PC-3 (cell line): ENCODE measurements at regions not wholly inside any gene's neighbourhood (a gene's known extent, or its start where the extent isn't known, plus 50 kb on each side); places are given as distances from the start of the nearest gene placed in this dataset.

ENCODE experiments used
- ATAC-seq: fragments of 200-7000 bp; cut with Tn5 transposase; 2 replicates; pipeline ENCODE4 v1.9.1; 2020; ENCODE audit warnings: mild to moderate bottlenecking, moderate library complexity
- BruUV-seq: library from RNA; stranded (reverse); fragments of 400-500 nt; replicated peaks from 2 replicates; lab custom pipeline; 2021; lab: Mats Ljungman, UMichigan
- CTCF ChIA-PET: fragments of 300-600 bp; sonication (Branson Sonifier 250); formaldehyde crosslinking; loops from one replicate; lab custom pipeline; 2022; ENCODE audit warnings: antibody characterized with exemption; lab: Charles Lee
- POLR2A ChIA-PET: fragments of 300-600 bp; sonication (Branson Sonifier 250); formaldehyde crosslinking; loops from one replicate; lab custom pipeline; 2022; ENCODE audit warnings: antibody characterized with exemption; ENCODE audit not compliant: unreplicated experiment; lab: Charles Lee
- DNase-seq: peaks from one replicate; pipeline ENCODE4 v3.0.0-alpha.2; 2015
- H2AFZ ChIP-seq: fragments of 300-600 bp; sonication (generic); 2 replicates; pipeline ENCODE4 v1.6.0; 2016; ENCODE audit warnings: antibody characterized with exemption, low read length
- H3F3A ChIP-seq: fragments of 300-600 bp; sonication (generic); one replicate; pipeline ENCODE4 v1.6.0; 2017; ENCODE audit warnings: antibody characterized with exemption, low read length, control low read depth, mild to moderate bottlenecking; ENCODE audit not compliant: unreplicated experiment
- H3K27ac ChIP-seq: fragments of 300-600 bp; sonication (generic); 2 replicates; pipeline ENCODE4 v1.5.1; 2016; ENCODE audit warnings: mild to moderate bottlenecking, low read length
- H3K27me3 ChIP-seq: fragments of 300-600 bp; sonication (generic); 2 replicates; pipeline ENCODE4 v1.6.1; 2016; ENCODE audit warnings: low read length, mixed read lengths
- H3K36me3 ChIP-seq: fragments of 300-600 bp; sonication (generic); 2 replicates; pipeline ENCODE4 v1.6.1; 2016; ENCODE audit warnings: low read depth, mixed run types, low read length, mixed read lengths
- H3K4me1 ChIP-seq: fragments of 300-600 bp; sonication (generic); 2 replicates; pipeline ENCODE4 v1.5.1; 2016; ENCODE audit warnings: low read length; ENCODE audit not compliant: insufficient read depth
- H3K4me2 ChIP-seq: fragments of 300-600 bp; sonication (generic); 2 replicates; pipeline ENCODE4 v1.6.0; 2016; ENCODE audit warnings: low read length
- H3K4me3 ChIP-seq: fragments of 300-600 bp; sonication (generic); 2 replicates; pipeline ENCODE4 v1.5.1; 2016; ENCODE audit warnings: mild to moderate bottlenecking, low read length, mixed read lengths
- H3K79me2 ChIP-seq: fragments of 300-600 bp; sonication (generic); 2 replicates; pipeline ENCODE4 v1.6.1; 2017; ENCODE audit warnings: low read length, mixed read lengths
- H3K9ac ChIP-seq: fragments of 300-600 bp; sonication (generic); 2 replicates; pipeline ENCODE4 v1.6.0; 2016; ENCODE audit warnings: mild to moderate bottlenecking, low read length
- H3K9me2 ChIP-seq: fragments of 300-600 bp; sonication (generic); replicated peaks from 2 replicates; pipeline ENCODE4 v1.6.1; 2016; ENCODE audit warnings: mixed run types, low read length, mixed read lengths
- H3K9me3 ChIP-seq: fragments of 300-600 bp; sonication (generic); 2 replicates; pipeline ENCODE4 v1.6.1; 2016; ENCODE audit warnings: low read length, mixed read lengths
- H4K20me1 ChIP-seq: fragments of 300-600 bp; sonication (generic); 2 replicates; pipeline ENCODE4 v1.6.1; 2016; ENCODE audit warnings: low read length, mixed read lengths
- EZH2 ChIP-seq: fragments of 300-600 bp; sonication (generic); IDR thresholded peaks from one replicate; pipeline ENCODE4 v1.6.1; 2017; ENCODE audit warnings: antibody characterized with exemption, mild to moderate bottlenecking, low read length; ENCODE audit not compliant: unreplicated experiment
- EZH2phosphoT487 ChIP-seq: fragments of 300-600 bp; sonication (generic); IDR thresholded peaks from 2 replicates; pipeline ENCODE4 v1.6.1; 2018; ENCODE audit warnings: mild to moderate bottlenecking, antibody characterized with exemption, low read length, borderline replicate concordance
- intact Hi-C: fragments of 100-400 bp; cut with micrococcal nuclease; formaldehyde crosslinking; loops from 2 replicates; pipeline ENCODE4 v1.9.0; 2023
- TF ChIP-seq, protein P1 (sequence below): fragments of 300-600 bp; sonication (generic); conservative IDR thresholded peaks from 2 replicates; pipeline ENCODE4 v1.5.1; 2017; ENCODE audit warnings: antibody characterized with exemption, low read depth, mild to moderate bottlenecking, low read length

DNA sequence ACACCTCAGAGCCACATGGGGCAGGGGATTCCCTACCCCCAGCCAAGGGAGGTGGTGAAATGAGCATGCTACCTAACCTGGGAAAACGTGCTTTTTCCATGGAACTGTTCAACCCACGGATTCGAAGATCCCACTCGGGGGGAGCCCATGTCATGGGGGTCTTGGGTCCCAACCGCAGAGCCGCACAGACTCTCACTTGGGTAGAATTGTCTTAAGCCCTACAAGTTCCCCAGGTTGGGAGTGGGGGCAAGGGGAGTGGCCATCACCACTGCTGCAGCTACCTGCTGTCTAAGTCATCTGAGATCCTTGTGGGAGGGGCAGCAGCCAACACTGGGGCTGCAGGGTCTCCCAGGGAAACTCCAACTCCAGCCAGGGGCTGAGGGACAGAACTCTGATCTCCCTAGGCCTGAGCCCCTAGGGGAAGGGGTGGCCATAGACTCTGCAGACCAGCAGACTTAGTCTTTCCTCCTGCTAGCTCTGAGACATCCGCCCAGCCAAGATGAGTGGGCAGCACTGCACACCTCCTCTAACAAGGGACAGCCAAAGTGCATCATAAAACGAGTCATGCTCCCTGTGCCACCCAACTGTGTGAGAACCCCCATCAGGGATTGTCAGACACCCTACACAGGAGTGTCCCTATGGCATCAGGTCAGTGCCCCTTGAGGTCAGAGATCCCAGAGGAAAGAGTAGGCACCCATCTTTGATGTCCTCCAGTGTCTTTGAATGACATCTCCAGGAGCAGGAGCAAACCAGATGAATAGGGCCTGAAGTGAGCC lies 610.4 kb upstream of the SLITRK6 start:
- TF ChIP-seq EZH2phosphoT487 (no peak), EZH2 (no peak)
- TF ChIP-seq, protein P1, sequence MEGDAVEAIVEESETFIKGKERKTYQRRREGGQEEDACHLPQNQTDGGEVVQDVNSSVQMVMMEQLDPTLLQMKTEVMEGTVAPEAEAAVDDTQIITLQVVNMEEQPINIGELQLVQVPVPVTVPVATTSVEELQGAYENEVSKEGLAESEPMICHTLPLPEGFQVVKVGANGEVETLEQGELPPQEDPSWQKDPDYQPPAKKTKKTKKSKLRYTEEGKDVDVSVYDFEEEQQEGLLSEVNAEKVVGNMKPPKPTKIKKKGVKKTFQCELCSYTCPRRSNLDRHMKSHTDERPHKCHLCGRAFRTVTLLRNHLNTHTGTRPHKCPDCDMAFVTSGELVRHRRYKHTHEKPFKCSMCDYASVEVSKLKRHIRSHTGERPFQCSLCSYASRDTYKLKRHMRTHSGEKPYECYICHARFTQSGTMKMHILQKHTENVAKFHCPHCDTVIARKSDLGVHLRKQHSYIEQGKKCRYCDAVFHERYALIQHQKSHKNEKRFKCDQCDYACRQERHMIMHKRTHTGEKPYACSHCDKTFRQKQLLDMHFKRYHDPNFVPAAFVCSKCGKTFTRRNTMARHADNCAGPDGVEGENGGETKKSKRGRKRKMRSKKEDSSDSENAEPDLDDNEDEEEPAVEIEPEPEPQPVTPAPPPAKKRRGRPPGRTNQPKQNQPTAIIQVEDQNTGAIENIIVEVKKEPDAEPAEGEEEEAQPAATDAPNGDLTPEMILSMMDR: no peak
- no peak overlapping the region for H3K4me3 ChIP-seq
- no peaks in the 10 kb centered on the region for H3K27me3 ChIP-seq
- no peak overlapping the region for H3K4me2 ChIP-seq
- intact Hi-C loops: no loop called here
- no peaks in the 10 kb centered on the region for H3K9me2 ChIP-seq
- CTCF ChIA-PET: no interaction called here
- no peaks in the 10 kb centered on the region for H3K36me3 ChIP-seq
- no TSS peak for BruUV-seq
- no peak overlapping the region for H3K27ac ChIP-seq
- no peaks in the 10 kb centered on the region for H3K9me3 ChIP-seq
- ATAC-seq (no peak), DNase-seq (no peak)
- no peaks in the 10 kb centered on the region for H3K4me1 ChIP-seq
- POLR2A ChIA-PET: no interaction called here
- H4K20me1 ChIP-seq: no peaks in the 10 kb centered on the region
- H2AFZ ChIP-seq: no peak overlapping the region
- no peaks in the 10 kb centered on the region for H3F3A ChIP-seq
- H3K9ac ChIP-seq: no peak overlapping the region
- H3K79me2 ChIP-seq: no peaks in the 10 kb centered on the region

DNA sequence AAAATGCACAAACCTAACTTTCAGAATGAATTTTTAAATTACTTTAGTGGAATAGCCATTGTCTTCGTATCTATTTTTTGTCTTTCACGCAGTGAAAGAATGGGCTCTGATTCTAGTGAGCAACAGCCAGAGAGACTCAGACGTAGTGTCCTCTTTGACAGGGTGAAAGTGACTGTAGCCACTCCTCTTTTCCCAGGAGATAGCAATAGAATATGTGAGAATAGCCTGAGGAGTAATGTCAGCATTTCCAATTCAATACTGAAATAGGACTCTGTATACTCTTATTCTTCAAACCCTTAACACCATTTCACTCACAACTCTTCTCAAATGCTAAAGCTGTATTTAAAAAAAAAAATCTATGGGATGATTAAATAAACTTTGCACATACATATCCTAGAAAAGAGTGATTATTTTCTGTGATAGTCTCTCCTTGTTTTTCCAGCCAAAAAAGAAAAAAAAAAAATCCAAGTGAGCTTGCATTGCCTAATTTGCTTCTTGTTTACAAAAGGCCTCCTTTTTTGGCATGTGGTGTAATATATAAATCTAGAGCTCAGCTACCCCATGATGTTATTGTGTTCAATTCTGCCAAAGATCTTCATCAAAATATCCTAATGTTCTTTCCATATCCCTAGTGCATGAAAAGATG lies 626.1 kb upstream of the SLITRK6 start:
- H3K79me2 ChIP-seq: no peaks in the 10 kb centered on the region
- no peaks in the 10 kb centered on the region for H3K9me3 ChIP-seq
- H3K4me2 ChIP-seq: no peak overlapping the region
- H3K9ac ChIP-seq: no peak overlapping the region
- no peak overlapping the region for H3K4me3 ChIP-seq
- no TSS peak for BruUV-seq
- H3F3A ChIP-seq: no peaks in the 10 kb centered on the region
- POLR2A ChIA-PET: no interaction called here
- H3K27ac ChIP-seq: no peak overlapping the region
- H3K9me2 ChIP-seq: no peaks in the 10 kb centered on the region
- CTCF ChIA-PET: no interaction called here
- H3K36me3 ChIP-seq: no peaks in the 10 kb centered on the region
- no peak for ATAC-seq
- no peak for DNase-seq
- H2AFZ ChIP-seq: no peak overlapping the region
- no peaks in the 10 kb centered on the region for H3K4me1 ChIP-seq
- H3K27me3 ChIP-seq: no peaks in the 10 kb centered on the region
- intact Hi-C loops: no loop called here
- TF ChIP-seq EZH2phosphoT487 (no peak), EZH2 (no peak)
- TF ChIP-seq, protein P1: no peak
- H4K20me1 ChIP-seq: no peaks in the 10 kb centered on the region

DNA sequence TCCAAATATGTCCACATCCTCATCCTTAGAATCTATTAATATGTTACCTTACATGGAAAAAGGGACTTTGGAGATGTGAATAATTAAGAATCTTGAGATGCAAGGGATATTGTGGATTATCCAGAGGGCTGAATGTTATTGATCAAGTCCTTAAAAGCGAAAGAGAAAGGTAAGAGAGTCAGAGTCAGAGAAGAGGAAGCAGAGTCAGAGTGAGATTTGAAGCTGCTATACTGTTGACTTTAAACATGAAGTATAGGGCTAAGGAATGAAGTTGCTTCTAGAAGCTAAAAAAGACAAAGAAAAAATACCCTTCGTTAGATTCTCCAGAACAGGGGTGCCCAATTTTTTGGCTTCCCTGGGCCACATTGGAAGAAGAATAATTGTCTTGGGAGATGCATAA lies 627.2 kb upstream of the SLITRK6 start:
- no peaks in the 10 kb centered on the region for H4K20me1 ChIP-seq
- ATAC-seq: no peak
- H3K27ac ChIP-seq: no peak overlapping the region
- H3F3A ChIP-seq: no peaks in the 10 kb centered on the region
- ChIA-PET CTCF (no interaction called here), POLR2A (no interaction called here)
- H3K27me3 ChIP-seq: no peaks in the 10 kb centered on the region
- no TSS peak for BruUV-seq
- no peak overlapping the region for H3K4me3 ChIP-seq
- H3K9me3 ChIP-seq: no peaks in the 10 kb centered on the region
- H3K9ac ChIP-seq: no peak overlapping the region
- no peaks in the 10 kb centered on the region for H3K9me2 ChIP-seq
- H2AFZ ChIP-seq: no peak overlapping the region
- no peak overlapping the region for H3K4me2 ChIP-seq
- TF ChIP-seq, protein P1: no peak
- TF ChIP-seq EZH2 (no peak), EZH2phosphoT487 (no peak)
- H3K4me1 ChIP-seq: no peaks in the 10 kb centered on the region
- no peak for DNase-seq
- intact Hi-C loops: no loop called here
- no peaks in the 10 kb centered on the region for H3K79me2 ChIP-seq
- no peaks in the 10 kb centered on the region for H3K36me3 ChIP-seq
